NOMO-1 (cell line): ENCODE measurements at regions not wholly inside any gene's neighbourhood (a gene's known extent, or its start where the extent isn't known, plus 50 kb on each side); places are given as distances from the start of the nearest gene placed in this dataset.
"Not testable (repeated sequence)": the region's sequence is repeated elsewhere in the genome, so short reads cannot be mapped to it uniquely, and the experiment has no call there.

ENCODE experiments used
- DNase-seq, 2 experiments: peaks; one replicate each; lab custom pipeline; 2025; ENCODE audit not compliant: unreplicated experiment in 2 of 2; lab: John Stamatoyannopoulos, UW

DNA sequence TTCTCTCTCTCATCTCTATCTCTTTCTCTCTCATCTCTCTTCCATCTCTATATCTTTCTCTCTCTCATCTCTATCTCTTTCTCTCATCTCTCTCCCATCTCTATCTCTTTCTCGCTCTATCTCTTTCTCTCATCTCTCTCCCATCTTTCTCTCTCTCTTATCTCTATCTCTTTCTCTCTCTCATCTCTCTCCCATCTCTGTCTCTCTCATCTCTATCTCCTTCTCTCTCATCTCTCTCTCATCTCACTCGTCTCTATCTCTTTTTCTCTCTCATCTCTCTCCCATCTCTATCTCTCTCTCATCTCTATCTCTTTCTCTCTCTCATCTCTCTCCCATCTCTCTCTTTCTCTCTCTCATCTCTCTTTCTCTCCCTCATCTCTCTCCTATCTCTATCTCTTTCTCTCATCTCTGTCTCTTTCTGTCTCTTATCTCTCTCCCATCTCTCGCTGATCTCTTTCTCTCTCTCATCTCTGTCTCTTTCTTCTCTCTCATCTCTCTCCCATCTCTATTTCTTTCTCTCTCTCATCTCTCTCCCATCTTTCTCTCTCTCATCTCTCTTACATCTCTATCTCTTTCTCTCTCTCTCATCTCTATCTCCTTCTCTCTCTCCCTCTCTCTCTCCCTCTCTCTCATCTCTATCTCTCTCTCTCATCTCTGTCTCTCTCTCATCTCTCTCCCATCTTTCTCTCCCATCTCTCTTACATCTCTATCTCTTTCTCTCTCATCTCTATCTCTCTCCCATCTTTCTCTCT is 388.7 kb downstream of the NPHP4 start:
- DNase-seq, result no peak

DNA sequence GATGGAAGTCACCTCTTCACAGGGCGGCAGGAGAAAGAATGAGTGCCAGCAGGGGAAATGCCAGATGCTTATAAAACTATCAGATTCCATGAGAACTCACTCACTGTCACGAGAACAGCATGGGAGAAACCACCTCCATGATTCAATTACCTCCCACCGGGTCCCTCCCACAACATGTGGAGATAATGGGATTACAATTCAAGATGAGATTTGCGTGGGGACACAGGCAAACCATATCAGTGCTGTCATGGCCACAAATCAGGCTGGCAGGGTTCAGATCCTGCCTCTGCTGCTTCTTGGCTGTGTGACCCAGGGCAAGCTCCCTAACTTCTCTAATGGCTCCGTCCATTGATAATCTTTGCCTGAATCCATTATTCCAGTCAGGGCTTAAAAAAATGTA is 389.5 kb downstream of the NPHP4 start:
- not testable (repeated sequence) for DNase-seq

DNA sequence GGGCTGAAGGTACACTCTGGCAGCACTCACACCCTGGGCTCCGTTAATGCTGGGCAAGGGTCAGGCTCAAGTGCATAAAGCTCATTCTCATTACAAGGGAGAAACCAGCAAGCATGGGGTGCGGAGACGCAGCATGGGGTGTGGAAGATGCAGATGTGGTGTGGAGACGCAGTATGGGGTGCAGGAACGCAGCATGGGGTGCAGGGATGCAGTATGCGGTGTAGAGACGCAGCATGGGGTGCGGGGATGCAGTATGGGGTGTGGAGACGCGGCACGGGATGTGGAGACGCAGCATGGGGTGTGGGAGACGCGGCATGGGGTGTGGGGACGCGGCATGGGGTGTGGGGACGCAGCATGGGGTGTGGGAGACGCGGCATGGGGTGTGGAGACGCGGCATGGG is 390.7 kb downstream of the NPHP4 start:
- no peak for DNase-seq

DNA sequence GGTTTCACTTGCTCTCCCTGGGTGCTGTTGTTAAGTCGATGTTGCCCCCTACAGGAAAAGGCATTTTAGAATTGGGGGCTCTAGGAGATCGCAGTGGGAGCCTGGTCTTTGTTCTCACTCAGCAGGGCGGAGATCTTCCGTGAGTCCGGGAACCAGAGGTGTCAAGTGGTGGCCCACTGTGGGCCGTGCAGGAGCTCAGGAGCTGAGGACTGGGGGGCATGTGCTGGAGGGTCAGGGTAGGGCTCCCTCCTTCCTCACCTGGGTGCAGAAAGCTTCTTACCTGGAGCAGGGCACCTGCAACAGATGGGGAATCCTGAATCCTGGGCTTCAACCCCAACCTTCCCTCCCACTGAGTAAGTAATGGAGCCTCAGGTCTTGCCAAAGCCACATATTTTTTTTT is 392.7 kb downstream of the NPHP4 start:
- DNase-seq, result no peak

DNA sequence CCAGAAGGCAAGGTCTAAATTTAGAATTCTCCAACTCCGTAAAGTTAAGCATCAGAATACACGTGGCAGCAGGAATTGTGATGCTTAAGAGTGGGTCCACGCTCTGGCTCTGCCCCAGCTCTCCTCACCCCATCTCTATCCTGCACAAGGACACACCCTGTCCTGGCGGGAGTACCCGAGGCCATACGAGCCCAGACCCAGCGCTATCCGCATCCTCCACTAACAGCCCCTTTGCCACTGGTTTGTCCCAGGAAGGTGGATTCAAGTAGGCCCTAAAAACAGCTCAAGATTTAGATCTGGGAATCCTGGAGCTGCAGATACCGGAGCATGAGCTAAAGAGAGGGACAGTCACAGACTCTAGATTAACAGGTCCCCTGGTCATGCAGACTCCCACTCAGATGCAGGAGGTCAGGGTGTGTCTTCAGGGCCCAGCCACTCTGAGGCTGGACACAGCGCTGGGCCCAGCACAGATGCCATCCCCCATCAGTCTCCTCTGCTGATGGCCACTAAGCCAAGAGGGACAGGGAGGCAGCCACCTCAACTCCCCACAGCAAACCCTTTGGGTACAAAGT is 393.3 kb downstream of the NPHP4 start:
- DNase-seq, result no peak

DNA sequence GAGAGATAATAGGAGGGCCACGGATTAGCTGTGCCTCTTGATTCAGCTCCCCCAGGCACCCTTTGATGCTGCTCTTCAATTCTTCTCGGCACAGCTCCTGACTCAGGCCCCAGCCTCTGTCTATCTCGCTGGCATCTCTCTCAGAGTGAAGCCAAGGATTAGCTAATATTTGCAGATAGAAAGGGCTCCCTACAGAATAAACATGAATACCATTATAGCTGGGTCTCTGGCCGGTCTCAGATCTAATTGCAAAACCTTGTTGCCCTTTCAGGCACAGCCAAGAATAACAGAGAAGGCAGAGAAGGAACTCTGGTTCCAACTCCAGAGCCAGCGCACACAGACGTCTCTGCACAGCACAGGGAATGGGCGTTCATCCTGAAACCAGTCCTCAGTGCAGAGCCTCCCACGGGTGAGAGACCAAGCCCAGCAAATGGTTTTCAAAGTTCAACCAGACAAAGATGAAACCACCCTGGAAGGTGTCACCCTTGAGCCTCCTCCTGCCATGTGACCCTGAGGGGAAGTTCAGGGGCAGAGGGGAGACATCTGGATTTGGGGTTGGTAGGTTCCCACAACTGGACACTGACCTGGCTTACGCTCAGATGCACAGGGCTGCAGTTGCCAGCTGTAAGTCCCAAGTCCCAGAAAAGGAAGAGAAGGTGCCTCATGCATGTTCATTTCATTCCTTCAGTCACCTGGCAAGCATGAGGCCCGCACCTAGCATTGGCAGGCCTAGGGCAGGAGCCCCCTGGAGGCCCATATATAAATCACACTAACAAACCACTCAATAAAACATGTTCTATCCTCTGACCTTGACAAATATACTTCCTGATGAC is 394.0 kb downstream of the NPHP4 start:
- DNase-seq, result no peak

DNA sequence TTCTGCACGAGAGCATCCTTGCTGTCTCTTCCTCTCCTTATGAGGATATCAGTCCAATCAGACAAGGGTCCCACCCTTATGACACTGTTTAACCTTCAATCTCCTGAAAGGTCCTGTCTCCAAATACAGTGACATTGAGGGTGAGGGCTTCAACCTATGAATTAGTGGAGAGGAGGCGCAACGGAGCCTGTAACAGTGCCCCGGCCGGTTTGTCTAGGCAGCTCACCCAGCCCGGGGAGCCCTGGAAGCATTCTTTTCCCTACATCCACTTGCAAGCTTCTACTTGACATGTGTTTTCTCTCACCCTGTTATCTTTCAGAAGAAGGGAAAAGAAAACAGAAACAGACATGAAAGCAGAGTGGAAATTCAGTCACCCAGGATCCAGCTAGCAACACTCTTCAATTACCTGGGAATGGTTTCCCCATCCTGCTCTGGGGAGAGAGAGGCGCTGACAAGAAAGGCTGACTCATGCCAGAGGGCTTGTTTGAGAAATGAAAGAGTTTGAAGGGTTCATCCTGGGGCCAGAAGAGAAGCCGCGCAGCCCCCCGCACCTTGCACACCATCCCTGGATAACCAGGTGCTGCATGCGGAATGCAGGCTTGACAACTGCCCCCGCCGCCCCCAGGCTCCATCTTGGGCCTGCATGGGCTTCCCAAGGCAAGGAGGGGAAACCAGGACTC is 394.9 kb downstream of the NPHP4 start:
- no peak for DNase-seq

DNA sequence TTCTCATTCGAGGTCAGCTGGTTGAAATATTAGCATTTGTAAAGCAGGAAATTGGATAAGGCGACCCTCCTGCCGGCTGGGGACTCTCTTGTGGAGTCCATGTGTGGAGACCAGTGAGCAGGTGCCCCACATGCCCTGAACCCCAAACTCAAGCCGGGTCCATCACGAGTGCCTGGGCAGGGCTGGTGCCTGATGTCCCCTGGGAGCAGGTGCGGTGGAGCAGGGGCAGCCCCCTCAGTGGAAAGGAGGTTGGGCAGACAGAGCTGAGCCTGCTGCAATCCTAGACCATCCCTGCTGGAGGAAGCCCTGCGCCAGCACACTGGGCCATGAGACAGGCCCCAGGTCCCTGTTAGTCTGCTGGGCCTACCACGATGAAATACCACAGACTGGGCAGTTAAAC is 395.6 kb downstream of the NPHP4 start:
- no peak for DNase-seq

DNA sequence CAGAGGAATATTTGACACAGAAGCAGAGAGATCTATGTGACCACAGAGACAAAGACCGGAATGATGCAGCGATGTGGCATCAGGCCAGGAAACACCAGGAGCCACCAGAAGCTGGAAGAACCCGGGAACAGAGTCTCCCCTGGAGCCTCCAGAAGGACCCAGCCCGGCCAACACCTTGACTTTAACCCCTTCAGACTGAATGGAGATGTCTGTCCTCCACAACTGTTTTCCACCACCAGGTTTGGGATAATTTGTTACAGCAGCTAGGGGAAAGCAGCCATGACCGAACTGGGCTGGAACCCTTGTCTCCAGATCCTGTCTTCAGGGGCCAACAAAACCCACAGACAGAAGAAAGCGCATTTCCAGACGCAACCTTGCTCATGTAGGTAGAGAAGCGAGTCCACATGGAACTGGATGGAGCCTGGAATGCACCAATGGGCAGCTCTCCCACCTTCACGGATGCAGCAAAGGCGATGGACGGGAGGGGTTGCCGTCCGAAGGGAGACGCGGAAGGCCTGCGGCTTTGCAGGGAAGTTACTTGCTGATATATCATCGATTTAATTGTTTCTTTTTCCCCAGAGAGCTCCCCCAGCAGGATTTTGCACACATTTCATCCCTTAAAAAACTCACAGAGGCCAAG is 396.6 kb downstream of the NPHP4 start:
- no peak for DNase-seq

DNA sequence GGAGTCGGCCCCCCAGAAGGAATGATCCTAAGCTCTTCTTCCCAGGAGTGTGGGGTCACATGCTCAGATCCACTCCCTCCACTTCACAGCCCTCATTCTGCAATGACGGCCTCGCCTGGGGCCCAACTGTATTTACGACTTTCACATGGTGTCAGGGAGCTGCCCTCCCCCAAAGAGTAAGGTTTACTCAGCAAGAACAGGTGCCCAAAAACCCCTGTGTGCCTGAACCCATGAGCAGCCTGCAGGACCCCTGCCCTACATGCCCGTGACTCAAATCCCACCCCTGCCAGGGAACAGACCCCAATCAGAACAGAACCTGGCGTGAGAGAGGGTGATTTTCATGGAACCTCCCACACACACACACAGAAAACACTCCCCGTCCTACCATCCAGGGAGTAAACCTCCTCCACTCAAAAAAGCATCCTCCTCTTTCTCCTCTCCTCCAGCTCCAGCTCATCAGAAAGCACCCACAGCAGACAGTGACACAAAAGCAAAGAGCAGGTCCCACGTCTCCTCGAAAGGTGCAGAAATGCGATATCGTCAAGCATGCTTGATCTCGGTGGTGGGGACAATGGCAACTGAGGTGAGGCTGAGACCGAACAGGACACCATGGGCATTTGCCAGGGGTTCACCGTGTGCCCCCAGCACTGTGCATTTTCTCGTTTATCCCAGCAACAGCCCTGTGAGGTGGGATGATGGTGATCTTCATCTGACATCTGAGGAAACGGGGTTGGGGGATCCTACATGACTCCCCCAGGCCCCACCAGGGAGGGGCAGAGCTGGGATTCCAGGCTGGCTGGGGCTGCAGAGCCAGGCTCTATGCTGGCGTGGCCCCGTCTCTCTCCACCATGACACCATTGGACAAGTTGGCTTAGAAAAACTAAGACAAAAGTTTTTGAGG is 397.9 kb downstream of the NPHP4 start:
- no peak for DNase-seq

DNA sequence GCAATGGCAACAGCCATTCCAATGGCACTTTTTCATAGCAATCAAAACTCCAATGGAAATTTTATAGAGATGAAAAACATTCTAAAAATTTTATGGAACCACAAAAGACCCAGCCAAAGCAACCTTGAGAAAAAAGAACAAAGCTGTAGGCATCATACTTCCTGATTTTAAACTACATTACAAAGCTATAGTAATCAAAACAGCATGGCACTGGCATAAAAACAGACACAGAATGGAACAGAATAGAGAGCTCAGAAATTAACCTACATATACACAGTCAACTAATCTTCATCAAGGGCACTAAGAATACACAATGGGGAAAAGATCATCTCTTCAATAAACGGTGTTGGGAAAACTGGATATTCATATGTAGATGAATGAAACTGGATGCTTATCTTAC is 401.5 kb downstream of the NPHP4 start:
- no peak for DNase-seq

DNA sequence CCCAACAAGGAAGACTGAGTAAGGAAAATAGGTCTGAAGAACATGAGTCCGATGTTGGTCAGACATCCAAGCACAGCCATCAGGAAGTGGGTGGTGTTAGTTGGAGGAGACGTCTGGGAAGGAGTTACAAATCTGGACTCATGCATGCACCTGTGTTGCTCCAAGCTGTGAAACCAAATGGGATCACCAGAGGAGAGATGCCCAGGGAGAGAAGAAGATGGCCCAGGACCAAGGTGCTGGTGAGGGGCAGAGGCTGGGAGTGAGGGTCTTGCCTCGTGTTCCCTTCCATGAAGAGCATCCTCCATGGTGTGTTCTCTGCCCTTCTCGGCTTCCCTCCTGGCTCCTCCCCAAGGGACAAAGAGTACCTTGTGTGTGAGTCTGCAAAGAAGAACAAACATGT is 405.6 kb downstream of the NPHP4 start:
- no peak for DNase-seq

DNA sequence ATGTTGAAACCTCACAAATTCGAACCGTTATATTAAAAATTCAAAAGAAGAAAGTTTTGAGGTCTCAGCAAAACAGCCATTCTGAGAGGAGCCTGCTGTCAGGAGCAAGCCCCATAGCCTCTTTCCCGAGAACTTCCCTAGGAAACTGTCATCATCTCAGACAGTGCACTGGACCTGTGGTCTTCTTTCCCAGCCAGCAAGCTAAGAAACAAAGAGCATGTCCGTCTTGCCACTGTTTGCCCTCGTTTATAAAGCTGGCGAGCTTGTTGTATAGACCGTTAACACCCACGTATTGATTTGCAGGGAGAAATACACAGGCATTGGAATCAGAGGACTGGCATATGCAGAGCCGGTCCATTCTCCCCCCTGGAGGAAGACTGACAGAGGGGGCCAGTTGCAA is 407.0 kb downstream of the NPHP4 start:
- DNase-seq, result no peak

DNA sequence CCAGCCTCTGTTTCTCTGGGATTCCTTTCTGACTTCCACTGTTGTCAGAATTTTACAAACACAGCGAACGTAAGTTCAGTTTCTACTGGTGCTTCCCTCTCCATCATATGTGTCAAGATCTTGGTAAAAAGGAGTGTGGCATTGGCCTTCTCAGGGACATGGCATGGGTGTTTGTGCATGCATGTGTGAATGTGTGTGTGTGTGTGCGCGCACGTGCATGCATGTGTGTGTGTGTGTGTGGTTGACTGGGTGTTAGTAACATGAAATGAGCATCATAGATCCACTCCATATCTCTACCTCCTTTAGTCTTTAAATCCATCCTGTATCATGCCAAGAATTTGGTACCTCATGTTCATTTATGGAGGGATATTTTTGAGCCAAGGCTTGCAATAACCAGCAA is 411.3 kb downstream of the NPHP4 start:
- DNase-seq, result no peak

DNA sequence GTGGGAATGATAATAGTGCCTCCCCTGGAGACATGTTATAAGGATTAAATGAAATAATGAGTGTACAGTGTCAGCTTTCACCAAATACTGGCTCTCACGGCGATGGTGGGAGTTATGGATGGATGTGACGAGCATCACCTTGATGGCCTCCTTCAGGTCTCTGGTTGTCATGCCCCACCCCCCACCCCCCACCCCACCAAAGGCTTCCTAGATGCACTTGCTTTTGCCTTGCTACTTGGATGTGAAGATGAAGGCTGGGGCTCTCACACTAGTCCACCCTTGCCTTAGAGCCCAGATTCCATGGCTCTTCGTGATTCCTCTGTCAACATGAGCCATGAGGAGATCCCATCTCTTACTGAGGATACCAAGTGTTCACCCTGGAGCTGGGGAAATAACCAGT is 412.3 kb downstream of the NPHP4 start:
- DNase-seq, result no peak

DNA sequence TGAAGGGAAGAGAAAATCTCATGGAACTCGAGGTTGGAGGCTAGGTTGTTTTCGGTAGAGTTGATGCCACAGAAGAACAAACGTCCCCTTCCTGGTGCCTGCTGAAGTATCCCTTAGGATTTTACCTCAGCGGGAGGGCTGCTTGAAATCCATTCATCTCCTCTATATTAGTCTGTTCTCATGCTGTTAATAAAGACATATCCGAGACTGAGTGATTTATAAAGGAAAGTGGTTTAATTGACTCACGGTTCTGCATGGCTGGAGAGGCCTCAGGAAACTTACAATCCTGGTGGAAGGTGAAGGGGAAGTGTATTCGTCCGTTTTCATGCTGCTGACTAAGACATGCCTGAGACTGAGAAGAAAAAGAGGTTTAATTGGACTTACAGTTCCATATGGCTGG is 413.5 kb downstream of the NPHP4 start:
- DNase-seq, result no peak

DNA sequence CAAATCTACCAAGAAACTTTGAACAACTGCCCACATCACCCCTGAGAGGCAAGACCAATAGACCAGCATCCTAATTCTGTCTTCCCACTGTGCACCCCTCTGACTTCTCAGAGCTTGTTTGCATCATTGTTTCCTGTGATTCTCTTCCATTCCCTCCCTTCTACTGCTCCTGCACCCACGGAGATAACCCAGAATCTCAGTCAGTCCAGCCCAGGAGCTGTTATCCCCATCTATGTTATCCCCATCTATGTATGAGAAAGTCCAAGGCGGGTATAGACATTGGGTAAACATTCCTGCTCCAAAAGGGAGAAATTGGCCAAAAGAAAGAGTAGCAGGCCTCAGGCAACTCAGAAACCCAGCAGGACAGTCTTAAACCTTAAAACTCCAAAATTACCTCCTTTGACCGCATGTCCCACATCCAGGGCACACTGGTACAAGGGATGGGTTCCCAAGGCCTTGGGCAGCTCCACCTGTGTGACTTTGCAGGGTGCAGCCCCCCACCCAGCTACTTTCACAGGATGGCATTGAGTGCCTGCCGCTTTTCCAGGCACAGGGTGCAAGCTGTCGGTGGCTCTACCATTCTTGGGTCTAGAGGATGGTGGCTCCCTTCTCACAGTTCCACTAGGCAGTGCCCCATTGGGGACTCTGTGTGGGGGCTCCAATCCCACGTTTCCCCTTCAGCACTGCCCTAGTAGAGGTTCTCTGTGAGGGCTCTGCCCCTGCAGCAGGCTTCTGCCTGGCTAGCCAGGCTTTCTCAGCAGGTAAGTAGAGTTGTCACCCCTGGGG is 414.8 kb downstream of the NPHP4 start:
- no peak for DNase-seq

DNA sequence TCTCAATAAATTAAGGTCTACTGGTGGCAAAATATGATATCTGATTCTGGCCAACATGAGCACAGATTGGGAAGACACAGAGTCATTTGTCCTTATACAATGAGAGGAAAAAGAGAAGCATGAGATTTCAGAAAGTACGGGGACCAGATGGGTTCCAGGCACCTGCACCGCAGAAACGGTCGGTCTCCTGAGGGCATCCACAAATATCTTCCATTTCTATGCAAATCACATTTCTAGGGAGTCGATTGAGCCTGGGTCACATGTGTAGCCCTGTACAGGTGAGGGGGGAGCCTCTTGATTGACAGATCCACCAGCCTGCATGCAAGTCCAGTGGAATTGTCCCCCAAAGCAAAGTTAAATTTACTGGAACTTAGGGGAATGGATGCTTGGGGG is 415.6 kb downstream of the NPHP4 start:
- no peak for DNase-seq

DNA sequence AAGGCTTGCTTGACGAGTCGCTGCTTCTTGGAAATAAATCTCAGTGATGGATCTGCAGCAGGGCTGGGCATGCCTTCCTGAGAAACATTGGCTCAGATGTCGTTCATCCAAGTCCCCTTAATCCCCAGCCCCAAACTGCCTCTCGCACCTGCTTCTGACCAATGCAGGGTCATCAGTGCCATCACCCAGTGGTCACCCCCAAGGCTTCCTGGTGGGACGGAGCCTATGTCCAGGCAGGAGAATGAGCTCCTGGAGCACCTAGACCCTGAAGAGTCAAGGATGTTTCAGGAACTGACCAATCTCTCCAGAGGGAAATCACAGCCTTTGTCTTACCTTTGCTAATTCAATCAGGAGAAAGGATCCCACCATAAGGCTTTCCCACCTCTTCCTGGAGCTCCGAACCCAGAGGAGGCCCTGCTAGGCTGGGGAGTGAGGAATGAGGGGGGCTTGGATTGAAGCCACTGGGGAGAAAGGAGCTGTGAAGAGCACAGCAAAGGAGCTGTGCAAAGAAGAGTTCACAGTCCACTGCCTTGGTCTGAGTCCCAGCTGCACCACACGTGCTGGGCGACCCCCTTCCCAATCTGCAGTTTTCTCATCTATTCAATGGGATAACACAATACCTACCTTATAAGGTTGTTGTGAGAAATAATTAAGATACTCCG is 416.1 kb downstream of the NPHP4 start:
- no peak for DNase-seq
